ENCODE measurements at regions not wholly inside any gene's neighbourhood (a gene's known extent, or its start where the extent isn't known, plus 50 kb on each side); places are given as distances from the start of the nearest gene placed in this dataset.

DNA sequence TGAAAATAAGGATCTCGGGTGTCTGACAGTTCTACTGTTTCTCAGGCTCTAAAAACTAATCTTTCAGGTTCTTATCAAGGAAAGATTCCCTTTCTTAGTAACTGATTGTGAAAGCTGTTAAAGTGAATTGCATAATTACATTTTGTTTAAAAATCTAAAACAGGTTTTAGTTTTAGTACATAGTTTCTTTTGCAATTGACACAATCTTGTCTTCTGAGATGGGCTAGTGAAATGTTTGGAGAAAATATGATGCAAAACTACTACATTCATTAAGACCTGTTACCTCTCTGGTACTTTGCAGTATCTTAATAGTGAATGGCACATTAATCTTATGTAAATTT, 298.4 kb downstream of the UTRN start:
- TF ChIP-seq, protein P1, sequence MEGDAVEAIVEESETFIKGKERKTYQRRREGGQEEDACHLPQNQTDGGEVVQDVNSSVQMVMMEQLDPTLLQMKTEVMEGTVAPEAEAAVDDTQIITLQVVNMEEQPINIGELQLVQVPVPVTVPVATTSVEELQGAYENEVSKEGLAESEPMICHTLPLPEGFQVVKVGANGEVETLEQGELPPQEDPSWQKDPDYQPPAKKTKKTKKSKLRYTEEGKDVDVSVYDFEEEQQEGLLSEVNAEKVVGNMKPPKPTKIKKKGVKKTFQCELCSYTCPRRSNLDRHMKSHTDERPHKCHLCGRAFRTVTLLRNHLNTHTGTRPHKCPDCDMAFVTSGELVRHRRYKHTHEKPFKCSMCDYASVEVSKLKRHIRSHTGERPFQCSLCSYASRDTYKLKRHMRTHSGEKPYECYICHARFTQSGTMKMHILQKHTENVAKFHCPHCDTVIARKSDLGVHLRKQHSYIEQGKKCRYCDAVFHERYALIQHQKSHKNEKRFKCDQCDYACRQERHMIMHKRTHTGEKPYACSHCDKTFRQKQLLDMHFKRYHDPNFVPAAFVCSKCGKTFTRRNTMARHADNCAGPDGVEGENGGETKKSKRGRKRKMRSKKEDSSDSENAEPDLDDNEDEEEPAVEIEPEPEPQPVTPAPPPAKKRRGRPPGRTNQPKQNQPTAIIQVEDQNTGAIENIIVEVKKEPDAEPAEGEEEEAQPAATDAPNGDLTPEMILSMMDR (IDR thresholded peaks at IDR 0.05; ENCODE audit: low read depth, low read length, poor library complexity, severe bottlenecking): no peak
- 0 out of 2 replicates have a peak, but pooled peaks have one; percentile 64 for TF ChIP-seq EZH2phosphoT487 (IDR thresholded peaks at IDR 0.05; ENCODE audit: borderline replicate concordance, low read length)
